Natural killer cell (primary cell): ENCODE measurements at regions not wholly inside any gene's neighbourhood (a gene's known extent, or its start where the extent isn't known, plus 50 kb on each side); places are given as distances from the start of the nearest gene placed in this dataset.

ENCODE experiments used
- ATAC-seq, 3 donors: fragments of 150-1000 bp in 2 of 3; fragments of 200-7000 bp in 1 of 3; cut with Tn5 transposase; 1 replicate in 1 of 3; 2 replicates in 2 of 3; pipeline ENCODE4 v1.10.0; 2021; ENCODE audit warnings: mild to moderate bottlenecking in 2 of 3, moderate library complexity in 2 of 3
- DNase-seq, 2 donors: peaks; one replicate each; pipeline versions ENCODE4 v3.0.0 to v3.0.0-alpha.2; 2013 to 2021; ENCODE audit warnings: mixed read lengths in 1 of 2
- H3K27ac ChIP-seq: one replicate; pipeline ENCODE4 v1.5.1; 2013; ENCODE audit warnings: mild to moderate bottlenecking, low read length
- H3K27me3 ChIP-seq: one replicate; pipeline ENCODE4 v1.6.1; 2013; ENCODE audit warnings: low read length; ENCODE audit not compliant: control insufficient read depth, insufficient read depth
- H3K36me3 ChIP-seq: one replicate; pipeline ENCODE4 v1.6.1; 2013; ENCODE audit warnings: low read length; ENCODE audit not compliant: control insufficient read depth, insufficient read depth
- H3K4me1 ChIP-seq: one replicate; pipeline ENCODE4 v1.6.1; 2013; ENCODE audit warnings: low read length; ENCODE audit not compliant: control insufficient read depth, insufficient read depth
- H3K4me3 ChIP-seq: one replicate; pipeline ENCODE4 v1.5.1; 2013; ENCODE audit warnings: low read length
- H3K9me3 ChIP-seq: one replicate; pipeline ENCODE4 v1.6.1; 2013; ENCODE audit warnings: low read length; ENCODE audit not compliant: control insufficient read depth, insufficient read depth
- H3K27ac Mint-ChIP-seq, 2 donors: one replicate each; pipeline ENCODE4 v1.8.0; 2022; ENCODE audit warnings: mild to moderate bottlenecking in 2 of 2, mixed read lengths in 2 of 2, moderate library complexity in 1 of 2
- H3K27me3 Mint-ChIP-seq, 2 donors: one replicate each; pipeline ENCODE4 v1.8.0; 2022; ENCODE audit warnings: low read depth in 2 of 2, mixed read lengths in 2 of 2
- H3K36me3 Mint-ChIP-seq: one replicate; pipeline ENCODE4 v1.8.0; 2022; ENCODE audit warnings: mixed read lengths
- H3K4me1 Mint-ChIP-seq, 2 donors: one replicate each; pipeline ENCODE4 v1.8.0; 2022; ENCODE audit warnings: mixed read lengths in 2 of 2
- H3K4me3 Mint-ChIP-seq: one replicate; pipeline ENCODE4 v1.8.0; 2022; ENCODE audit warnings: mild to moderate bottlenecking, moderate library complexity, mixed read lengths
- H3K9me3 Mint-ChIP-seq, 2 donors: one replicate each; pipeline ENCODE4 v1.8.0; 2022; ENCODE audit warnings: mixed read lengths in 2 of 2
- CTCF ChIP-seq: fragments of 200-600 bp; IDR thresholded peaks from one replicate; pipeline ENCODE4 v1.8.0; 2022; ENCODE audit warnings: antibody characterized with exemption
- WGBS: methylation state at CpG from one replicate; pipeline ENCODE4 v1.1.7; 2013; ENCODE audit warnings: missing lambda C conversion rate; ENCODE audit not compliant: insufficient coverage; 5-methylcytosine and 5-hydroxymethylcytosine counted together
- intact Hi-C: fragments of 100-400 bp; cut with micrococcal nuclease; formaldehyde crosslinking; loops from one replicate; pipeline ENCODE4 v1.14.2; 2022

GRCh38 chr18:71523483-71524435, 1020.4 kb downstream of the CBLN2 start:
- Histone ChIP-seq H3K9me3 (no peaks in the 10 kb centered on the region), H3K4me1 (no peaks in the 10 kb centered on the region), H3K27me3 (no peaks in the 10 kb centered on the region), H3K36me3 (no peaks in the 10 kb centered on the region), H3K27ac (no peak overlapping the region), H3K4me3 (no peak overlapping the region)
- no peak for DNase-seq
- no peaks in the 10 kb centered on the region for H3K36me3 Mint-ChIP-seq
- WGBS, result 94% methylated on average over 3 of the region's 5 CpGs
- TF ChIP-seq CTCF, result no peak
- H3K27me3 Mint-ChIP-seq, result no peaks in the 10 kb centered on the region
- intact Hi-C loops, result no loop called here
- no peak overlapping the region for H3K27ac Mint-ChIP-seq
- no peaks in the 10 kb centered on the region for H3K4me1 Mint-ChIP-seq
- H3K4me3 Mint-ChIP-seq, result no peak overlapping the region
- peaks cover 17 to 25% of the 10 kb centered on the region in 2 donors for H3K9me3 Mint-ChIP-seq
- no peak for ATAC-seq

GRCh38 chr18:71505526-71505925, 1038.6 kb downstream of the CBLN2 start:
- intact Hi-C loops, result no loop called here
- TF ChIP-seq CTCF, result no peak
- Histone ChIP-seq H3K36me3 (no peaks in the 10 kb centered on the region), H3K27me3 (no peaks in the 10 kb centered on the region), H3K4me3 (no peak overlapping the region), H3K9me3 (no peaks in the 10 kb centered on the region), H3K4me1 (no peaks in the 10 kb centered on the region), H3K27ac (no peak overlapping the region)
- H3K27ac Mint-ChIP-seq, result no peak overlapping the region
- WGBS, result 63% methylated on average over 2 of the region's 2 CpGs
- peaks cover 13 to 14% of the 10 kb centered on the region in 2 donors for H3K9me3 Mint-ChIP-seq
- ATAC-seq (no peak), DNase-seq (no peak)
- no peaks in the 10 kb centered on the region for H3K27me3 Mint-ChIP-seq
- no peak overlapping the region for H3K4me3 Mint-ChIP-seq
- H3K4me1 Mint-ChIP-seq, result no peaks in the 10 kb centered on the region
- H3K36me3 Mint-ChIP-seq, result no peaks in the 10 kb centered on the region

- no peaks in the 10 kb centered on the region for H3K4me1 Mint-ChIP-seq
- intact Hi-C loops, result no loop called here
- no peaks in the 10 kb centered on the region for H3K9me3 ChIP-seq
- ATAC-seq, result no peak
- H3K9me3 Mint-ChIP-seq, result peaks cover 16% of the 10 kb centered on the region in 2 donors
- no peak for DNase-seq
- no peak overlapping the region for H3K27ac ChIP-seq
- no peaks in the 10 kb centered on the region for H3K27me3 ChIP-seq
- H3K36me3 ChIP-seq, result no peaks in the 10 kb centered on the region
- H3K4me1 ChIP-seq, result no peaks in the 10 kb centered on the region
- H3K4me3 Mint-ChIP-seq, result no peak overlapping the region
- no peak overlapping the region for H3K27ac Mint-ChIP-seq
- H3K4me3 ChIP-seq, result no peak overlapping the region
- no peak for TF ChIP-seq CTCF
- H3K27me3 Mint-ChIP-seq, result no peaks in the 10 kb centered on the region
- no peaks in the 10 kb centered on the region for H3K36me3 Mint-ChIP-seq
These were observed 1040.9 kb downstream of the CBLN2 start for GRCh38 chr18:71503222-71503621.

GRCh38 chr18:71485611-71486010, 1058.5 kb downstream of the CBLN2 start:
- Mint-ChIP-seq H3K4me1 (no peaks in the 10 kb centered on the region), H3K27me3 (no peaks in the 10 kb centered on the region), H3K27ac (no peak overlapping the region), H3K36me3 (no peaks in the 10 kb centered on the region), H3K9me3 (peaks cover 4 to 8% of the 10 kb centered on the region in 2 donors), H3K4me3 (no peak overlapping the region)
- Histone ChIP-seq H3K36me3 (no peaks in the 10 kb centered on the region), H3K27ac (no peak overlapping the region), H3K4me1 (no peaks in the 10 kb centered on the region), H3K4me3 (no peak overlapping the region), H3K9me3 (no peaks in the 10 kb centered on the region), H3K27me3 (no peaks in the 10 kb centered on the region)
- ATAC-seq (no peak), DNase-seq (no peak)
- no peak for TF ChIP-seq CTCF
- 70% methylated on average over 3 of the region's 3 CpGs for WGBS
- intact Hi-C loops, result no loop called here
